Fibroblast of lung (primary cell): ENCODE measurements at regions not wholly inside any gene's neighbourhood (a gene's known extent, or its start where the extent isn't known, plus 50 kb on each side); places are given as distances from the start of the nearest gene placed in this dataset.

Experiments used
- CTCF ChIP-seq, 2 donors: IDR thresholded peaks in 1 of 2; conservative IDR thresholded peaks in 1 of 2; 1 replicate in 1 of 2; 2 replicates in 1 of 2; pipeline ENCODE4 v1.5.1; 2011 to 2012; ENCODE audit warnings: low read length in 2 of 2, control low read depth in 1 of 2, inconsistent platforms in 1 of 2, low read depth in 1 of 2, mild to moderate bottlenecking in 1 of 2
- EZH2 ChIP-seq: IDR thresholded peaks from 2 replicates; pipeline ENCODE4 v1.5.1; 2012; ENCODE audit warnings: low read length, control low read depth, mild to moderate bottlenecking; ENCODE audit errors: missing control alignments

DNA sequence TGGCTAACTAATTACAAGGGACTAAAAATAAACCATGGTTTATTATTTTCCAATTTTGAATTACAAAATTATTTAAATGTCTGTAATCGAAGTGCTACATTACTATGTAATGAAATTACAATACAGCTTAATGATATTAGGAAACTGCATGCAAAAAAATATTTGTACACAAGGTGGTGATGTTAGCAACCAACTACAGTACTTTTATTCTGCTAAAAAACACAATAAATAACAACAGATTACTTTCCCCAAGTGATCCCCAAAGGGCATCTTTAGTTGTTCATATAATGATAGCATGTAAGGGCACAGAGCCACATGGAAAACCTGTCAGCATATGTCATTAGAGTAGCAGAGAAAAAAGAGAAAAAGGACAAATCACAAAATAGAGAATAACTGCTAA lies 147.5 kb upstream of the SOX2 start:
- TF ChIP-seq CTCF (conservative IDR thresholded peaks at IDR 0.05 in 1 of 2, IDR thresholded peaks at IDR 0.05 in 1 of 2; ENCODE audit: low read depth in 1 of 2, low read length in 2 of 2), result no peak
- no peak for TF ChIP-seq EZH2
